NCI-H2171 (cell line): ENCODE measurements at regions not wholly inside any gene's neighbourhood (a gene's known extent, or its start where the extent isn't known, plus 50 kb on each side); places are given as distances from the start of the nearest gene placed in this dataset.

ENCODE experiments used
- DNase-seq: peaks from one replicate; lab custom pipeline; 2025; lab: John Stamatoyannopoulos, UW

- DNase-seq, result no peak
Observed at GRCh38 chr16:74169687-74170376, 126.8 kb upstream of the PSMD7 start.

GRCh38 chr16:74169066-74169465 lies 127.5 kb upstream of the PSMD7 start:
- DNase-seq, result no peak

- no peak for DNase-seq
Observed at GRCh38 chr16:74168445-74168844, 128.2 kb upstream of the PSMD7 start.

- DNase-seq, result no peak
Observed at GRCh38 chr16:74166456-74166855, 130.2 kb upstream of the PSMD7 start.

- no peak for DNase-seq
Observed at GRCh38 chr16:74165566-74166080, 131.0 kb upstream of the PSMD7 start.

GRCh38 chr16:74160759-74161158 lies 135.9 kb upstream of the PSMD7 start:
- DNase-seq, result no peak

GRCh38 chr16:74153773-74154172 lies 142.8 kb upstream of the PSMD7 start:
- DNase-seq, result no peak

GRCh38 chr16:74146643-74147042 lies 150.0 kb upstream of the PSMD7 start:
- DNase-seq, result no peak

- DNase-seq, result no peak
Observed at GRCh38 chr16:74143171-74143570, 153.4 kb upstream of the PSMD7 start.

- DNase-seq, result no peak
Observed at GRCh38 chr16:74141015-74141414, 155.6 kb upstream of the PSMD7 start.

GRCh38 chr16:74140557-74140956 lies 156.1 kb upstream of the PSMD7 start:
- DNase-seq, result no peak

GRCh38 chr16:74123826-74124225 lies 172.8 kb upstream of the PSMD7 start:
- DNase-seq, result no peak

- DNase-seq, result no peak
Observed at GRCh38 chr16:74123195-74123594, 173.4 kb upstream of the PSMD7 start.

- DNase-seq, result no peak
Observed at GRCh38 chr16:74117798-74118197, 178.8 kb upstream of the PSMD7 start.

GRCh38 chr16:74113545-74113944 lies 183.1 kb upstream of the PSMD7 start:
- DNase-seq, result no peak

GRCh38 chr16:74111456-74111982 lies 185.1 kb upstream of the PSMD7 start:
- DNase-seq, result no peak

- DNase-seq, result no peak
Observed at GRCh38 chr16:74107795-74108610, 188.6 kb upstream of the PSMD7 start.

- no peak for DNase-seq
Observed at GRCh38 chr16:74104022-74104421, 192.6 kb upstream of the PSMD7 start.

GRCh38 chr16:74101379-74102137 lies 195.1 kb upstream of the PSMD7 start:
- no peak for DNase-seq

GRCh38 chr16:74100395-74101326 lies 196.0 kb upstream of the PSMD7 start:
- no peak for DNase-seq

- DNase-seq, result no peak
Observed at GRCh38 chr16:74099530-74099929, 197.1 kb upstream of the PSMD7 start.
